ENCODE measurements at regions not wholly inside any gene's neighbourhood (a gene's known extent, or its start where the extent isn't known, plus 50 kb on each side); places are given as distances from the start of the nearest gene placed in this dataset.
A peak's percentile ranks its signal among the peaks of the same experiment; 100 is the strongest.
"Not testable (repeated sequence)": the region's sequence is repeated elsewhere in the genome, so short reads cannot be mapped to it uniquely, and the experiment has no call there.

GRCh38 chr3:177647876-177648275 lies 450.6 kb upstream of the TBL1XR1 start:
- DNase-seq, result peak; percentile 10

- no peak for DNase-seq
These were observed 455.4 kb upstream of the TBL1XR1 start for GRCh38 chr3:177652556-177653291.

- no peak for DNase-seq
These were observed 460.0 kb upstream of the TBL1XR1 start for GRCh38 chr3:177657243-177657642.

GRCh38 chr3:177658354-177658753 lies 461.1 kb upstream of the TBL1XR1 start:
- DNase-seq, result no peak

- DNase-seq, result not testable (repeated sequence)
These were observed 467.3 kb upstream of the TBL1XR1 start for GRCh38 chr3:177664380-177665103.

GRCh38 chr3:177665122-177665808 lies 468.0 kb upstream of the TBL1XR1 start:
- no peak for DNase-seq

GRCh38 chr3:177672252-177672911 lies 475.1 kb upstream of the TBL1XR1 start:
- no peak for DNase-seq

- no peak for DNase-seq
These were observed 476.0 kb upstream of the TBL1XR1 start for GRCh38 chr3:177673112-177673914.

GRCh38 chr3:177674186-177674585 lies 476.9 kb upstream of the TBL1XR1 start:
- no peak for DNase-seq

GRCh38 chr3:177676148-177676547 lies 478.9 kb upstream of the TBL1XR1 start:
- DNase-seq, result no peak

GRCh38 chr3:177676947-177677587 lies 479.8 kb upstream of the TBL1XR1 start:
- no peak for DNase-seq

- DNase-seq, result peak; percentile 82
These were observed 482.5 kb upstream of the TBL1XR1 start for GRCh38 chr3:177679568-177680471.

- no peak for DNase-seq
These were observed 483.2 kb upstream of the TBL1XR1 start for GRCh38 chr3:177680472-177680821.

- no peak for DNase-seq
These were observed 483.9 kb upstream of the TBL1XR1 start for GRCh38 chr3:177681156-177681555.

- no peak for DNase-seq
These were observed 484.6 kb upstream of the TBL1XR1 start for GRCh38 chr3:177681852-177682251.

- DNase-seq, result no peak
These were observed 486.3 kb upstream of the TBL1XR1 start for GRCh38 chr3:177683586-177683985.

GRCh38 chr3:177686671-177687070 lies 489.4 kb upstream of the TBL1XR1 start:
- DNase-seq, result no peak

GRCh38 chr3:177687291-177687690 lies 490.0 kb upstream of the TBL1XR1 start:
- DNase-seq, result no peak

GRCh38 chr3:177688152-177688551 lies 490.9 kb upstream of the TBL1XR1 start:
- no peak for DNase-seq

- no peak for DNase-seq
These were observed 491.8 kb upstream of the TBL1XR1 start for GRCh38 chr3:177689077-177689476.

- DNase-seq, result no peak
These were observed 492.6 kb upstream of the TBL1XR1 start for GRCh38 chr3:177689869-177690268.

Measured in activated CD4-positive, alpha-beta T cell treated with anti-CD3 and anti-CD28 coated beads, Interleukin-2, amount 50 U/mL, for 16 hours (primary cell).